ENCODE measurements at regions not wholly inside any gene's neighbourhood (a gene's known extent, or its start where the extent isn't known, plus 50 kb on each side); places are given as distances from the start of the nearest gene placed in this dataset.

DNA sequence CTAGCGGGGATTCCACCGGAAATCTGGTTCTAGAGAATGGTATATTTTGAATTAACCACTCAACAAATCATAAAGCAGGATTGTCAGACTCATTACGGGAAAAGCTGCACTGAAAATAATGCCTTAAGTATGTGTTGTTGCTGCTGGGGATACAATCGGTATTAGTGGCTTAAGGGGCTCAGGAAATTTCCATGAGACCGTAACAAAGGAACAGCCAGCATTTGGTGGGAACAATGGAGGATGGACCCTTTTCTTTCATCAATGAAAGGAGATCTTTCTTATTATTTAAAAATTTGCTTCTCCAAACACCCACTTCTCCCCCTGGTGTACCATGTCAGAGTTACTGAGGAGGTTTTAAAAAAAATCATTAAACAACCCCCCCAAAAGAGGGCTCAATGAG is 342.6 kb upstream of the ZFHX3 start:
- WGBS, 5 donors: 90 to 99% (median 92%) methylated on average over 5 of the region's 5 CpGs
- Histone ChIP-seq H3K4me3 (no peak overlapping the region), H3K27me3 (replicated peaks in 1 of 7) (no peaks in the 10 kb centered on the region), H3K4me1 (no peaks in the 10 kb centered on the region), H3K27ac (no peak overlapping the region), H3K36me3 (no peaks in the 10 kb centered on the region), H3K9me3 (no peaks in the 10 kb centered on the region)
- intact Hi-C loops (cut with DNase I; ENCODE audit: low total_unique reads): no loop called here
- no peak for DNase-seq
- TF ChIP-seq POLR2A (IDR thresholded peaks at IDR 0.05): no peak
- TF ChIP-seq POLR2AphosphoS5 (IDR thresholded peaks at IDR 0.05): no peak
- TF ChIP-seq, protein P1, sequence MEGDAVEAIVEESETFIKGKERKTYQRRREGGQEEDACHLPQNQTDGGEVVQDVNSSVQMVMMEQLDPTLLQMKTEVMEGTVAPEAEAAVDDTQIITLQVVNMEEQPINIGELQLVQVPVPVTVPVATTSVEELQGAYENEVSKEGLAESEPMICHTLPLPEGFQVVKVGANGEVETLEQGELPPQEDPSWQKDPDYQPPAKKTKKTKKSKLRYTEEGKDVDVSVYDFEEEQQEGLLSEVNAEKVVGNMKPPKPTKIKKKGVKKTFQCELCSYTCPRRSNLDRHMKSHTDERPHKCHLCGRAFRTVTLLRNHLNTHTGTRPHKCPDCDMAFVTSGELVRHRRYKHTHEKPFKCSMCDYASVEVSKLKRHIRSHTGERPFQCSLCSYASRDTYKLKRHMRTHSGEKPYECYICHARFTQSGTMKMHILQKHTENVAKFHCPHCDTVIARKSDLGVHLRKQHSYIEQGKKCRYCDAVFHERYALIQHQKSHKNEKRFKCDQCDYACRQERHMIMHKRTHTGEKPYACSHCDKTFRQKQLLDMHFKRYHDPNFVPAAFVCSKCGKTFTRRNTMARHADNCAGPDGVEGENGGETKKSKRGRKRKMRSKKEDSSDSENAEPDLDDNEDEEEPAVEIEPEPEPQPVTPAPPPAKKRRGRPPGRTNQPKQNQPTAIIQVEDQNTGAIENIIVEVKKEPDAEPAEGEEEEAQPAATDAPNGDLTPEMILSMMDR (IDR thresholded peaks at IDR 0.05 in 8 of 11, conservative IDR thresholded peaks at IDR 0.05 in 3 of 11): no peak

DNA sequence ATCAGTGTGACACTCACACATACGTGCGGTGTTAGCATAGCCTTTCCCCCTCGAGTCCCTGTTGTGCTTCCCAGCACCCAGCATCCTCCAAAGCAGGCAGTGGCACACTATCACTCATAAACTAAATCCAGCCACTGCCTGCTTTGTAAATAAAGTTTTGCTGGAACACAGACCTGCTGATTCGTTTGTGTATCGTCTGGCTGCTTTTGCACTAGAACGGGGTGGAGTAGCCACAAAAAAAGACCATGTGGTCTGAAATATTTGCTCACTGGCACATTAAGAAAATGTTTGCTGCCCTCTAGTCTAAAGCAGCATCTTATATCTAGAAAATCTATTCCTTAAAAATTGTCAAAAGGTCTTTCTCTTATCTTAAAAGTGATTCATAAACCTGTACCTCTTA is 341.2 kb upstream of the ZFHX3 start:
- no peaks in the 10 kb centered on the region for H3K4me1 ChIP-seq
- H3K4me3 ChIP-seq: no peak overlapping the region
- H3K27ac ChIP-seq: no peak overlapping the region
- no peaks in the 10 kb centered on the region for H3K9me3 ChIP-seq
- intact Hi-C loops (cut with DNase I; ENCODE audit: low total_unique reads): no loop called here
- no peaks in the 10 kb centered on the region for H3K36me3 ChIP-seq
- no peak for DNase-seq
- TF ChIP-seq, protein P1 (IDR thresholded peaks at IDR 0.05 in 8 of 11, conservative IDR thresholded peaks at IDR 0.05 in 3 of 11): no peak
- TF ChIP-seq POLR2A (IDR thresholded peaks at IDR 0.05) (no peak), POLR2AphosphoS5 (IDR thresholded peaks at IDR 0.05) (no peak)
- 72 to 80% (median 74%) methylated on average over 6 of the region's 6 CpGs for WGBS, 5 donors
- H3K27me3 ChIP-seq (replicated peaks in 1 of 7): no peaks in the 10 kb centered on the region

DNA sequence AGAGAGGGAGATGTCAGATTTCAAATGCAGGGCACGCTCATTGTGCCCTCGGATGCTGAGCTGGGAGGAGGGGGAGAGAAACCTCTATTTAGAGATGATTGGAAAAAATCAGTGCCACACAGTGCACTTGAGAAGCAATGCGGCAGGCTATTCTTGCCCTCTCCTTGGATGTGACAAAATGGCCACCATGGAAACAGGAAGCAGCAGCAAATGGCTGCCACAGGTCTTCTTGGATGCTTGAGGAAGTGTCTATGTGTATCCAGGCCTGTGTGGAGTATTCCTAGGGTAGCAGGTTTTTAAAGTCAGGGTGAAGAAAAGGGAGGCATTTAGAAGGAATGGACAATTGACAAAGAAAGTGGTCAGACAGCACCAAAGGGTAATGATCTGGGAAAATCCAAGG is 340.1 kb upstream of the ZFHX3 start:
- no peak for DNase-seq
- 94 to 100% (median 96%) methylated on average over 3 of the region's 3 CpGs for WGBS, 5 donors
- H3K27ac ChIP-seq: no peak overlapping the region

DNA sequence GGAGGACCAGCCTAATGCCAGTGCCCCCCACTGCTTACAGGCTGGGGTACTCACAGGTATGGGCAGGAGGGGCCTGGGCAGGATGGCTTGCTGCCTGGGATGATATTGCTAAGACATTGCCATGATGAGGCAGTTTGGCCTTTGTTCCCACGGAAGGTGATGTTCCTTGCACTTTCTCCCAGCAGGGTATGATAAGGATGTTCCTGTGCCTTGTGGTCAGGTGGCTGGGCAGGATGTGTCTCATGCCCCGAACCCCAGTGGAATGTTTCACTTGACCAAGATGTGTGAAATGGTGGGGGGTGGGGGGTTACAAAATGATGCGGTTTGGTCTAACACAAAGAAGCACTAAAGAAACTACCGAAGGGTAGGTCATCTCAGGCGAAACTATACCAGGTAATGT is 337.8 kb upstream of the ZFHX3 start:
- no peaks in the 10 kb centered on the region for H3K36me3 ChIP-seq
- no peaks in the 10 kb centered on the region for H3K27me3 ChIP-seq (replicated peaks in 1 of 7)
- no peak overlapping the region for H3K4me3 ChIP-seq
- H3K4me1 ChIP-seq: no peaks in the 10 kb centered on the region
- TF ChIP-seq POLR2AphosphoS5 (IDR thresholded peaks at IDR 0.05) (no peak), POLR2A (IDR thresholded peaks at IDR 0.05) (no peak)
- TF ChIP-seq, protein P1 (IDR thresholded peaks at IDR 0.05 in 8 of 11, conservative IDR thresholded peaks at IDR 0.05 in 3 of 11): no peak
- no peak overlapping the region for H3K27ac ChIP-seq
- WGBS, 5 donors: 77 to 86% (median 80%) methylated on average over 5 of the region's 5 CpGs
- DNase-seq: no peak
- peaks cover 0 to 3% (median 0%) of the 10 kb centered on the region in 8 donors for H3K9me3 ChIP-seq
- intact Hi-C loops (cut with DNase I; ENCODE audit: low total_unique reads): no loop called here

More for the DNA sequence above, 340.1 kb upstream of the ZFHX3 start:
- H3K4me1 ChIP-seq: no peaks in the 10 kb centered on the region
- TF ChIP-seq, protein P1 (IDR thresholded peaks at IDR 0.05 in 8 of 11, conservative IDR thresholded peaks at IDR 0.05 in 3 of 11): no peak
- TF ChIP-seq POLR2A (IDR thresholded peaks at IDR 0.05): no peak
- TF ChIP-seq POLR2AphosphoS5 (IDR thresholded peaks at IDR 0.05): no peak
- no peaks in the 10 kb centered on the region for H3K36me3 ChIP-seq
- no peaks in the 10 kb centered on the region for H3K9me3 ChIP-seq
- H3K4me3 ChIP-seq: no peak overlapping the region
- no peaks in the 10 kb centered on the region for H3K27me3 ChIP-seq (replicated peaks in 1 of 7)
- intact Hi-C loops (cut with DNase I; ENCODE audit: low total_unique reads): no loop called here

All from spleen (tissue), 11 donors.